IMR-90 (cell line): ENCODE measurements at regions not wholly inside any gene's neighbourhood (a gene's known extent, or its start where the extent isn't known, plus 50 kb on each side); places are given as distances from the start of the nearest gene placed in this dataset.

ENCODE experiments used
- ATAC-seq: fragments of 200-7000 bp; cut with Tn5 transposase; 2 replicates; pipeline ENCODE4 v1.9.1; 2020; ENCODE audit warnings: low read depth, mild to moderate bottlenecking, moderate library complexity
- BruUV-seq: library from RNA; stranded (reverse); fragments of 400-500 nt; replicated peaks from 2 replicates; lab custom pipeline; 2021; lab: Mats Ljungman, UMichigan
- CTCF ChIA-PET: fragments of 300-600 bp; formaldehyde crosslinking; extraction: SDS; loops from one replicate; lab custom pipeline; 2021; ENCODE audit warnings: antibody characterized with exemption; lab: Yijun Ruan, JAX
- POLR2A ChIA-PET: fragments of 300-600 bp; sonication (Branson Sonifier 250); formaldehyde crosslinking; loops from one replicate; lab custom pipeline; 2022; ENCODE audit warnings: antibody characterized with exemption; ENCODE audit not compliant: unreplicated experiment; lab: Charles Lee
- DNase-seq: peaks from one replicate; pipeline ENCODE4 v3.0.0; 2013
- H2AFZ ChIP-seq: replicated peaks from 2 replicates; pipeline ENCODE3; 2013; ENCODE audit warnings: low read length, mild to moderate bottlenecking; ENCODE audit not compliant: poor library complexity
- H2AK5ac ChIP-seq: 2 replicates; pipeline ENCODE4 v1.6.1; 2013; ENCODE audit warnings: low read depth, low read length, inconsistent platforms
- H2AK9ac ChIP-seq: replicated peaks from 2 replicates; pipeline ENCODE3; 2013; ENCODE audit warnings: mild to moderate bottlenecking, low read depth, low read length, moderate library complexity; ENCODE audit not compliant: poor library complexity
- H2BK120ac ChIP-seq: 2 replicates; pipeline ENCODE4 v1.6.1; 2013; ENCODE audit warnings: low read depth, low read length, inconsistent platforms
- H2BK15ac ChIP-seq: 3 replicates; pipeline ENCODE4 v1.6.1; 2013; ENCODE audit warnings: low read depth, low read length, inconsistent platforms
- H2BK20ac ChIP-seq: 2 replicates; pipeline ENCODE4 v1.6.1; 2013; ENCODE audit warnings: low read depth, mild to moderate bottlenecking, inconsistent platforms, low read length, moderate library complexity
- H2BK5ac ChIP-seq: 2 replicates; pipeline ENCODE4 v1.6.1; 2013; ENCODE audit warnings: mild to moderate bottlenecking, low read depth, low read length, inconsistent platforms; ENCODE audit not compliant: poor library complexity, severe bottlenecking
- H3K14ac ChIP-seq: replicated peaks from 2 replicates; pipeline ENCODE4 v1.6.1; 2013; ENCODE audit warnings: low read depth, low read length, inconsistent platforms
- H3K18ac ChIP-seq: 2 replicates; pipeline ENCODE4 v1.6.1; 2013; ENCODE audit warnings: low read depth, low read length, control low read depth
- H3K23ac ChIP-seq: 2 replicates; pipeline ENCODE4 v1.6.1; 2013; ENCODE audit warnings: low read depth, low read length, inconsistent platforms
- H3K27ac ChIP-seq: 2 replicates; pipeline ENCODE4 v1.5.1; 2013; ENCODE audit warnings: mild to moderate bottlenecking, control low read depth, low read length; ENCODE audit not compliant: insufficient read depth
- H3K27me3 ChIP-seq: 2 replicates; pipeline ENCODE4 v1.6.1; 2013; ENCODE audit warnings: low read length; ENCODE audit not compliant: control insufficient read depth, insufficient read depth
- H3K36me3 ChIP-seq: 2 replicates; pipeline ENCODE4 v1.6.1; 2013; ENCODE audit warnings: low read length, mixed read lengths; ENCODE audit not compliant: control insufficient read depth, insufficient read depth
- H3K4ac ChIP-seq: 2 replicates; pipeline ENCODE4 v1.6.1; 2013; ENCODE audit warnings: low read depth, low read length, inconsistent platforms
- H3K4me1 ChIP-seq: 2 replicates; pipeline ENCODE4 v1.6.1; 2013; ENCODE audit warnings: low read length, mixed read lengths; ENCODE audit not compliant: control insufficient read depth, insufficient read depth
- H3K4me2 ChIP-seq: 2 replicates; pipeline ENCODE4 v1.6.1; 2013; ENCODE audit warnings: low read depth, mild to moderate bottlenecking, control low read depth, low read length, moderate library complexity
- H3K4me3 ChIP-seq: 2 replicates; pipeline ENCODE4 v1.5.1; 2013; ENCODE audit warnings: low read depth, mild to moderate bottlenecking, control low read depth, low read length, moderate library complexity; ENCODE audit not compliant: insufficient read depth
- H3K56ac ChIP-seq: 2 replicates; pipeline ENCODE4 v1.6.1; 2013; ENCODE audit warnings: low read length, inconsistent platforms; ENCODE audit not compliant: insufficient read depth; ENCODE audit errors: extremely low read depth
- H3K79me1 ChIP-seq, 2 experiments: 2 replicates each; pipeline ENCODE4 v1.6.1; 2013; ENCODE audit warnings: low read length in 2 of 2, inconsistent platforms in 1 of 2, low read depth in 1 of 2
- H3K9ac ChIP-seq: 2 replicates; pipeline ENCODE4 v1.6.1; 2013; ENCODE audit warnings: low read depth, low read length, control low read depth
- H3K9me1 ChIP-seq: 2 replicates; pipeline ENCODE4 v1.6.1; 2013; ENCODE audit warnings: low read length, inconsistent platforms; ENCODE audit not compliant: insufficient read depth
- H3K9me3 ChIP-seq: 2 replicates; pipeline ENCODE4 v1.6.1; 2013; ENCODE audit warnings: low read length; ENCODE audit not compliant: control insufficient read depth, insufficient read depth
- H4K20me1 ChIP-seq: 2 replicates; pipeline ENCODE4 v1.6.1; 2013; ENCODE audit warnings: low read length, inconsistent platforms; ENCODE audit not compliant: insufficient read depth
- H4K5ac ChIP-seq: 2 replicates; pipeline ENCODE4 v1.6.1; 2013; ENCODE audit warnings: mild to moderate bottlenecking, low read depth, low read length, control low read depth
- H4K8ac ChIP-seq, 2 experiments: 2 replicates each; pipeline ENCODE4 v1.6.1; 2013; ENCODE audit warnings: low read depth in 2 of 2, low read length in 2 of 2, control low read depth in 1 of 2, inconsistent platforms in 1 of 2
- H4K91ac ChIP-seq: 2 replicates; pipeline ENCODE4 v1.6.1; 2013; ENCODE audit warnings: low read depth, low read length, inconsistent platforms; ENCODE audit not compliant: insufficient read depth
- RAD21 ChIP-seq: IDR thresholded peaks from 2 replicates; pipeline ENCODE4 v1.6.1; 2012; ENCODE audit warnings: low read length, improper control_type of control experiment
- RCOR1 ChIP-seq: IDR thresholded peaks from 2 replicates; pipeline ENCODE4 v1.6.1; 2012; ENCODE audit warnings: mild to moderate bottlenecking, low read length, improper control_type of control experiment; ENCODE audit not compliant: insufficient replicate concordance
- WGBS, 2 experiments: methylation state at CpG; one replicate each; pipeline versions ENCODE4 v1.1.5 to v1.1.7; 2013; ENCODE audit warnings: missing lambda C conversion rate in 2 of 2; ENCODE audit not compliant: insufficient read length in 1 of 2; ENCODE audit errors: extremely low coverage in 2 of 2; 5-methylcytosine and 5-hydroxymethylcytosine counted together
- dilution Hi-C: fragments of 300-500 bp; cut with HindIII; formaldehyde crosslinking; loops from one replicate; pipeline ENCODE4 v1.14.3; 2018; ENCODE audit warnings: low sequenced_read_pairs; ENCODE audit not compliant: unreplicated experiment
- in situ Hi-C: fragments of 300-500 bp; cut with MboI; formaldehyde crosslinking; loops from 3 replicates; pipeline ENCODE4 v1.14.3; 2019; ENCODE audit warnings: low sequenced_read_pairs, inconsistent platforms, mixed read lengths
- intact Hi-C: fragments of 100-400 bp; cut with micrococcal nuclease; formaldehyde crosslinking; loops from 2 replicates; pipeline ENCODE4 v1.10.0; 2022

DNA sequence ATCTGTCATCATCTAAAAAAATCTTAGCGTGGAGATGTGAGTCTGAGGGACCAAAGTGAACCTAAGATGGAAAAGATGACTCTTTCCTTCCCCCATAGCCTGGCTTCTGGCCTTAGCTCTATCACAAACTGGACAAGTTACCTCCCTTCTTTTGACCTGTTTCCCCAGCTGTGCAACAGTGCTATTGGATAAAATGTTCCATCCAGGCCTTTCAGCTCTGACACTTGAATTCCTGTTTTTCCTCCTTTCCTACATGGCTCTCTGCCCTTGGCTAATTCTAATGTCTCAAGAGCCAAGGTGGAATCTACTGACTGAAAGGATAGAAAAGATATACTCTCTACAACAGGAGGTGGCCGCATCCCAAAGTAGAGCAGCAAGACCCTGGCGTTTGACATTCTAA is 84.5 kb upstream of the ARHGEF9 start:
- dilution Hi-C loops: no loop called here
- ATAC-seq (no peak), DNase-seq (no peak)
- Histone ChIP-seq H2AK5ac (no peak overlapping the region), H3K4me1 (no peaks in the 10 kb centered on the region), H3K4me3 (no peak overlapping the region), H4K8ac (no peak overlapping the region), H3K4ac (no peak overlapping the region), H2BK5ac (no peak overlapping the region), H2BK15ac (no peak overlapping the region), H2AFZ (no peak overlapping the region), H3K9ac (no peak overlapping the region), H2AK9ac (no peak overlapping the region), H4K20me1 (no peaks in the 10 kb centered on the region), H3K79me1 (no peaks in the 10 kb centered on the region), H3K27me3 (no peaks in the 10 kb centered on the region), H3K27ac (no peak overlapping the region), H4K91ac (no peak overlapping the region), H3K18ac (no peak overlapping the region), H3K56ac (no peak overlapping the region), H3K14ac (no peak overlapping the region), H2BK20ac (no peak overlapping the region), H2BK120ac (no peak overlapping the region), H3K23ac (no peak overlapping the region), H3K9me3 (0 out of 2 replicates have a peak, but pooled peaks cover 2% of the 10 kb centered on the region), H4K5ac (no peak overlapping the region), H3K4me2 (no peak overlapping the region), H3K9me1 (no peaks in the 10 kb centered on the region), H3K36me3 (no peaks in the 10 kb centered on the region)
- intact Hi-C loops: no loop called here
- WGBS, 2 experiments: no CpG with 5 or more reads among the region's 3 CpGs
- BruUV-seq: no TSS peak
- CTCF ChIA-PET: no interaction called here
- POLR2A ChIA-PET: no interaction called here
- TF ChIP-seq RAD21 (no peak), RCOR1 (no peak)
- in situ Hi-C loops: no loop called here
